Epithelial cell of prostate (primary cell): ENCODE measurements at regions not wholly inside any gene's neighbourhood (a gene's known extent, or its start where the extent isn't known, plus 50 kb on each side); places are given as distances from the start of the nearest gene placed in this dataset.
"Not testable (repeated sequence)": the region's sequence is repeated elsewhere in the genome, so short reads cannot be mapped to it uniquely, and the experiment has no call there.

ENCODE experiments used
- DNase-seq: peaks from one replicate; pipeline ENCODE4 v3.0.0-alpha.2; 2011; ENCODE audit warnings: low read depth, low spot score
- H3K27ac ChIP-seq: fragments of 450-650 bp; 2 replicates; pipeline ENCODE4 v1.5.1; 2017; ENCODE audit warnings: mild to moderate bottlenecking

DNA sequence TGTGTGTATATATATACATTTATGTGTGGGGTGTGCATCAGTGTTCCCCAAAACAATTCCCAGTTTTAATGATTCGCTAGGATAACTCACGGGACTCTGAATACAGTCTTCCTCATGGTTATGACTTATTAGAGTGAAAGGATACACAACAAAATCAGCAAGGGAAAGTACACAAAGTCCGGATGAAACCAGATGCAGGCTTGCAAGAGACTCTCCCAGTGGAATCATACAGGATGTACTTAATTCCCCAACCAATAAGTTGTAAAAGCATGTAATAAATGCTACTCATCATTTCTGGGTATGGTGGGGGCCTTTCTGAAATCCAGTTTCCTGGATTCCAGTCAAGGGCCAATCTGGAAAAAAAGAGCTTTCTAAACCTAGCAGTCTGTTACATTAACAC lies 654.1 kb upstream of the SYT4 start:
- DNase-seq = no peak
- no peak overlapping the region for H3K27ac ChIP-seq

DNA sequence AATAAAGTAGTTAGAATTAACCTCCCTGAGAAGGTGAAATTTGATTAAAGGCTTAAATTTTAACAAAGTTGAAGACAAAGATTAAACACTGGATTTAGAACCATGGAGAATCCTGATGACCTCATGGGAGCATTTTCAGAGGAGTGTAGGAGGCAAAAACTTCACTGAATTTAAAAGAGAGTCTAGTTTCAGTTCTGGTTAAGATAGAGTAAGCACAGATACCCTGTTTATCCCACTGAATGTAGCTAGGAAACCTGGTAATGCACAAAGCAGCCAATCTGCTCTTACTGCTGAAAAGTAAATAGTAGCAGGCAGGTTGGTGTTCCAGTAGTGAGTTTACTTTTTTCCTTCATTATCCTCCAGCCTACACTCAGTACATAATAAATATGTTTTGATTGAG lies 654.9 kb upstream of the SYT4 start:
- DNase-seq = no peak

DNA sequence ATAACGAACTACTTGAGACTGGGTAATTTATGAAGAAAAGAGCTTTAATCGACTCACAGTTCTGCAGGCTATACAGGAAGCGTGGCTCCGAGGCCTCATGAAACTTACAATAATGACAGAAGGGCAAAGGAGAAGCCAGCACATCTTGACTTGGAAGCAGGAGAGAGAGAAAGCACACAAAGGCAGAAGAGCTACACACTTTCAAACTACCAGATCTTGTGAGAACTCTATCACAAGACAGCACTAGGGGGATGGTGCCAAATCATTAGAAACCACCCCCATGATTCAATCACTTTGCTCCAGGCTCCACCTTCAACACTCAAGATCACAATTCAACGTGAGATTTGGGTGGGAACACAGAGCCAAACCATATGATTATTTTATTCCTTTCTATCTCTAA lies 655.9 kb upstream of the SYT4 start:
- DNase-seq = no peak
- H3K27ac ChIP-seq = no peak overlapping the region

More for the DNA sequence above, 654.9 kb upstream of the SYT4 start:
- no peak overlapping the region for H3K27ac ChIP-seq

DNA sequence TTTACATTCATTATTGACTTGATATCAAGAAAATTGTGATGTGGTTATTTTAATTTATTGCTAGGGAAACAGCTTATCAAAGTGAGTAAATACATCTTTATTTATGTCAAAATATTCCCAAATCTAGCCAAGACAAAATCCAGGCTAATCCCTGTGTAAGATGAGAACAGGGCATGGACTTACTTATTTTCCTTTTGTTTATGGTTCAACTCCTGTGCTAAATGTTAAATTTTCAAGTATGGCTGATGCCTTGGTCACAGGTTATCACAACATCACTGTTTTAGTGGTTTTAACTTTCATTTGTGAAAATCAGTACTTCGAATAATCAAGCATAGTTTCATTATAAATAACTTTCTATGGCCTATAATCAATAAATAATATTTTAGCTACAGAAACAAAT lies 657.0 kb upstream of the SYT4 start:
- no peak for DNase-seq
- H3K27ac ChIP-seq = no peak overlapping the region

DNA sequence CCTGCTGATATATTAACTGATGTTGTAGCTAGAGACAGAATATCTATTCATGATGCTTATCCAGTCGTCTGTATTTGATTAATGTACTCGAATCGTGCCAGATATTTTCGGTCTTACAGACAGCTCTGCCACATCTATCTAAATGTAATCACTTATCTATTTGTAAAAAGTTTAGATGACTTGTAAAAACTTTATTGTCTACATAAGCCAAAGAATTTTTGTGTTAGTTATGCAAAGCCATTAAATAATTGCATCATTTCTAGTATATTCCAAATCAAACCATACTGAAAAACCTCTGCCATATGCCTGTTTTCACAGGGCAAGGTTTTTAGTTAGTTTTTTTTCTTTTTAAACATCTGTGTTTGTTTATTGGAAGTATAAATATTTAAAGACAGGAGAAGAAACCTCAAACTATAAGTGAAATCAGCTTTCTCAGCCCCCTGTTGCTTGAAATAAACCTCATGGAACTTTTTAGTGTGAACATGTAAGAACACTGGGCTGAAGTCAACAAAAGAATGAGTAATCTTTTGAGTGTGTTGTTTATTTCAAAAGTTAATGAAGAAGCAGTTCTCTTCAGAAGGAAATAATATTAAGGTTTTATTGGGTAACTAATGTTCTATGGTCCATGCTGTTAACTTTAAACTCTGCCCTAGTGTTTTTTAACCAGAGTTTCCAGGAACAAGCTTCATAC lies 657.6 kb upstream of the SYT4 start:
- DNase-seq = no peak
- H3K27ac ChIP-seq = no peak overlapping the region

DNA sequence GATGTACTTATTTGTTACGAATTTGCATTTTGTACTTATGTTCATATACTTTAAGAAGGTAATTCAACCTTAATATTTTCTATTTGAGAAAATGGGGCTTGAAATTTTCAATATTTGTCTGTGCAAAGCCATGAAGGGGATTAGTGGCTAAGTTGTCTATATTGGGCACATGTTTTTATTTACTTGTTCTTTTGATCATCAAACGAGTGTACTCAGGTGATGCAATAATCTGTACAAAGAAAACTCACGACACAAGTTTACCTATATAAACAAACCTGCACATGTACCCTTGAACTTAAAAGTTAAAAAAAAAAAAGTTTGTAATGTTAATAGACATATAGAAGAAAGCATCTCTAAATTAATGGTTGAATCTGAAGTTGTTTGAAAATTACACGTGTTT lies 658.9 kb upstream of the SYT4 start:
- DNase-seq = no peak
- no peak overlapping the region for H3K27ac ChIP-seq

DNA sequence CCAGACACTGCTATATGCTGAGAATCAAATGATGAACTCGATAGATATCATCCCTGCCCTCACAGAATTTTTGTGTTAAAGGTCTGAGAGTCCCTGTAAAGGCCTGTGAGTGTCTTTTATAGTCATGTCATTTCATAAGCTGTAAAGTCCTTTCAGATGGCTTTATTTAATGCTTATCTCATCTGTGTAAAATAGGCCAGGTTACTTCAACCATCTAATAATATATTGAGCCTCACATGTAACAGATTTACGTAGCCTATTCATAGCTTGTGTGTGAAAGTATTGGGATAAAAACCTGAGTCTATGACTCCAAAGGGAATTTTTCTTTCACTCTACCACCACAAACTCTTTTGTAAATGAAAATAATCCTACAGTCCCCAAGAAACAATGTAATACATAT lies 672.0 kb upstream of the SYT4 start:
- DNase-seq = no peak

DNA sequence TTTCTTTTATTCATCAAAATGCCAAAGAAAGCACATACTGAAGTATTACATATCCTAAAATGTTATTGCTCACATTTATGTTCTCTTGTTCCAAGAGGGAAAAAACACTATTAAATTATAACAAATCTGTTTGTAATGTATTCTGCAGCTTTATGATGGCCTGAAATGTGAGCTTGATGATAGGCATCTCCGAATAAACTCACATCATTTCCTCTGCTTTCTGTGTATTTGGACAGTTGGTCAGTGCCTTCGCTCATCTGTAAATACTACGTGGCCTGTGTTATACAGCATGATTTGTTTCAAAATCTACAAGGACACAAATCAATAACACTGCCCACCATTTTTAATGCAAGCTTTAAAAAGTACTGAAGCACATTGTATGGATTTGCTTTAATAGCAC lies 672.8 kb upstream of the SYT4 start:
- no peak overlapping the region for H3K27ac ChIP-seq
- no peak for DNase-seq

More for the DNA sequence above, 672.0 kb upstream of the SYT4 start:
- no peak overlapping the region for H3K27ac ChIP-seq

DNA sequence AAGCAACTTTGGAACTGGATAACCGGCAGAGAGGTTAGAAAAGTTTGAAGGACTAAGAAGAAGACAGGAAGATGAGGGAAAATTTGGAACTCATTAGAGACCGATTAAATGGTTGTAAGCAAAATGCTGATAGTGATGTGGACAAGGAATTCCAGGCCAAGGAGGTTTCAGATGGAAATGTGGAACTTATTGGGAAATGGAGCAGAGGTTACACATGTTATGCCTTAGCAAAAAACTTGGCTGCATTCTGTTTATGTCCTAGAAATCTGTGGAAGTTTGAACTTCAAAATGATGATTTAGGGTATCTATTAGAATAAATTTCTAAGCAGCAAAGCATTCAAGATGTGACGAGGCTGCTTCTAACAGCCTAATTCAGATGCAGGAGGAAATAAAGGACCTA lies 675.1 kb upstream of the SYT4 start:
- no peak overlapping the region for H3K27ac ChIP-seq
- no peak for DNase-seq

DNA sequence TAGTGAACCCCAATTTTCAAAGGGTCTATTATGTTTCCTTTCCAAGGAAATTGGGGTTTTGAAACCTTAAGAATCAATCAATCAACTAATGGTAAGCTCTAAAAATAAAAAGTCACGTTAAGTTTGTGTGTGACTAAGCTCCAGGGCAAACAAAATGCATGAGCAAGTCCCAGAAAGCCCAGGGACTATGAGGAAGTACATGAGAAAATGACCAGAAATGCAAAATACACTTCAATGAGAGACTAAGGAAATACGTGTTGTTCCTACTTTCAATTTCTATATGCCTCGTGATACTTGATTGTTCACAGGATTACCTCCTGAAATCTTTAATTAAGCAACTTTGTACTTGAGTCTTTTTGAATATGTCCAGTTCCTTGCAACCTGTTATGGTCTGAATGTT lies 684.4 kb upstream of the SYT4 start:
- no peak for DNase-seq
- H3K27ac ChIP-seq = no peak overlapping the region

DNA sequence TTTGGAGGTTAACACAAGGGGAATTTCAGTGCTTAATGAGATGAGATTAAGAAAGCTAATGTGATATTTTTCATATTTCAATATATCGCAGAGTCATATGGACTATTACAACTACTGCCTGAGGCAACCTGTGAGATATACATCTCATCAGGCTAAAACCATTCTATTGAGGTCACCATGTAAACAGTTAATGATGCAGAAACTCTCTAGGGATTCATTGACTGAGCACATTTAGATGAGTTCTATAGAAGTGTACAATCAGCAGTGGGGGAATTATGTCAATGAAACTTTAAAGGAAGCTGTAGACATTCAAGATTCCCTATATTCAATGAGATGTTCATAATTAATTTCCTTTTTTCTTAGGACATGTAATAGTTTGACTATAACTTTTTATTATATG lies 687.4 kb upstream of the SYT4 start:
- DNase-seq = no peak
- no peak overlapping the region for H3K27ac ChIP-seq

DNA sequence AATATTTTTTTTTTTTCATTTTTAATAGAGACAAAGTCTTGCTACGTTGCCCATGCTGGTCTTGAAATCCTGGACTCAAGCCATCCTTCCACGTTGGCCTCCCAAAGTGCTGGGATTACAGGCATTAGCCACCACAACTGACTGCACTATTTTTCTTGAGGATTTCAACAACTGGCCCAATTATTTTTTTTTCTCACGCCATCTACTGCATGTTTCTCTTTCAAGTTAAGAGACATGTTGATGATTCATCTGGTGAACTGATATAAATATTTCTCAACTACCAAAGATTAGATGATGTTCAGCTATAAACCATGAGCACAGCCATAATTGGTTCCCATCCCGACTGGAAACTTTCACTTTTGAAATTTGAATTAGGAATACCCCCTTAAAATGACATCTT lies 688.4 kb upstream of the SYT4 start:
- no peak for DNase-seq
- no peak overlapping the region for H3K27ac ChIP-seq

DNA sequence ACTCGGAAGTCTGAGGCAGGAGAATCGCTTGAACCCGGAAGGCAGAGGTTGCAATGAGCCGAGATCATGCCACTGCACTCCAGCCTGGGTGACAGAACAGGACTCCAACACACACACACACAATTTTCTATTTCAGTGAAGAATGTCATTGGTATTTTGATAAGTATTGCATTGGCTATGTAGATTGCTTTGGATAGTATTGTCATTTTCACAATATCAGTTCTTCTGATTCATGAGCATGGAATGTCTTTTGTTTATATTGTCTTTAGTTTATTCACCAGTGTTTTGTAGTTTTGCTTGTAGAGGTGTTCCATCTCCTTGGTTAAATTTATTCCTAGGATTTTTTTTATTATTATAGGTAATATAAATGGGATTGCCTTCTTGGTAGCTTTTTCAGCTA lies 693.4 kb upstream of the SYT4 start:
- no peak for DNase-seq
- no peak overlapping the region for H3K27ac ChIP-seq

DNA sequence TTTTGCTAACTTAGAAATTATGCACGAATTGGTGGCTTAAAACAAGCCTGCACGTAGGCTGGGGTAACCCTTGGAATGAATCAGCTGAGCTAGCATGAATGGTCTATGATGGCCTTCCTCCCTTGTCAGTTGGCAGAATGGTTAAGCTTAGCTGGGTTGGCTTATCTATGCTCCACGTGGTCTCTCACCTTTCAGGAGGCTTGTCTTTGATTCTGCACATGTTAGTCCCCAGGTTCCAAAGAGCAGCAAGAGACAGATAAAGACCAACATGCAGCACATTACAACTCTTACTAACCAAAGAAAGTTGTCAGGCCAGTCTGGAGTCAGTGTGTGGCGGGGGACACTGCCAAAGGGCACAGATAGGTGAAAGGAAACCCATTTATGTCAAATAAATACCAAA lies 700.9 kb upstream of the SYT4 start:
- DNase-seq = no peak
- no peak overlapping the region for H3K27ac ChIP-seq

DNA sequence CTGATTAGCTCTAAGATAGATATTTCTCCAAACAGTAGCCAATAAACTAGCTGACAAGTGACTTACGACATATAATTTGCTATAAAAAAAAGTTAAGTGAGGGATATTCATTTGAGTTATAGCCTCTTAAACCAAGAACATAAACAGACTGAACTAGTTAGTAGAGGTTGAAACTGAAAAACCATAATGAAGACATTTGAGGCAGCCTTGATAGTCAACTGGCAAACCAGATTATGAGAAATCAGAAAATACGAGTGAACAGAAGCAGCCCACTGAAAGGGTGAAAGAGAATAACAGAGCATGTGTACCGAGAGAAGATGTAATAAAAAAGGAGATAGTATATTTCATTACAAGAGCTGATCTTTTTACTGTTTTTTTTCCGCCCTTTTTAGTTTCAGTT lies 698.1 kb upstream of the SETBP1 start:
- no peak for DNase-seq
- H3K27ac ChIP-seq = no peak overlapping the region

DNA sequence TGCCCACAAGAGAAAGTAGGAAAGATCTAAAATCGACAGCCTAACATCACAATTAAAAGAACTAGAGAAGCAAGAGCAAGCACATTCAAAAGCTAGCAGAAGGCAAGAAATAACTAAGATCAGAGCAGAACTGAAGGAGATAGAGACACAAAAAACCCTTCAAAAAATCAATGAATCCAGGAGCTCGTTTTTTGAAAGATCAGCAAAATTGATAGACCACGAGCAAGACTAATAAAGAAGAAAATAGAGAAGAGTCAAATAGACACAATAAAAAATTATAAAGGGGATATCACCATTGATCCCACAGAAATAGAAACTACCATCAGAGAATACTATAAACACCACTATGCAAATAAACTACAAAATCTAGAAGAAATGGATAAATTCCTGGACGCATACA lies 693.6 kb upstream of the SETBP1 start:
- H3K27ac ChIP-seq, DNase-seq: not testable (repeated sequence)

DNA sequence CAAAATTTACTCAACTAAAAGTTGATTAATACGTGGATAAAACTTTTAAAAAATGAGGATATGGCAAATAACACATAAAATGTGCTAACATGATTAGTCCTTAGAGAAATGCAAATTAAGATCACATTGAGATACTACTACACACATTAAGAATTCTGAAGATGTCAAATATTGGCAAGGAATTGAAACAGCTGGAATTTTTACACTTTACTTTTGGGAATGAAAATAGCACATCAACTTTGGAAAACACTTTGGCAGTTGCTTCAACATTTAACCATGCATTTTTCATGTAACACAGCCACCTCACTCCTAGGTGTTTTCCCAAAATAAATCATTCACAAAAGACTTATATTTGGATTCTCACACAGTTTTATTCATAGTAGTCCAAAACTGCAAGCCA lies 687.9 kb upstream of the SETBP1 start:
- H3K27ac ChIP-seq = no peak overlapping the region
- DNase-seq = no peak

DNA sequence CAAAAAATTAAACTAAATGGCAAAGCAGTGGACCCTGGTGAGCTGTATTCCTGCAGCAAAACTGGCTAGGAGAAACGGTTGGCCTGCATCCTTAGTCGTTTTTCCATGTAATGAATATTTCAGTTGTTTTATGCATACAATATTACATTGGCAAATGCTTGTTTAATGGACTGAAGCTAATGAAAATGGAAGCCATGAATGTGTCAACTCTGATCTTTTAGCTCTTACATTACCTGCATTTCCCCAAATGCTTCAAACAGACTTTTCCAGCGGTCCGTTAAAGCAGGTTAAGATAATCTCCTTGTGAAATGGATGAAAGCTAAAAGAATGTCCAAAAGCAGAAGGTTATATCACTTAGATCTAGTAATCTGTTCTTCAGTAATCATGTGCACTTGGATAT lies 686.3 kb upstream of the SETBP1 start:
- no peak for DNase-seq
- no peak overlapping the region for H3K27ac ChIP-seq

DNA sequence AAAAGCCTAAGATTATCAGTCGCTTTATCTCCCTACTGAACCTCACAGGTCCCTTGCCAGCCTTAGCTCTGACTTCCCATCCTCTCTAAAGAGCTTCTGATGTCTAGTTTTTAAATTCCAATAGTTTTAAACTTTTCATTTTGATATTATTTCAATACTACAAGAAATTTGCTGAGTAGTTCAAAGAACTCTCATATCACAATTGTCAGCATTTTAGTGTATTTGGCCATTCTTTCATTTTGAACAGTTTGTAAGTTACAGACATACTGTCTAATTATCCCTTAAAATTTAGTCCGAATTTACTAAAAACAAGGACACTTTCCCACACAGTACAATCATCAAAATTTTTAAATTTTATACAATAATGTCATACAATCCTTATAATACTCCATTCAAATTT lies 666.8 kb upstream of the SETBP1 start:
- no peak overlapping the region for H3K27ac ChIP-seq
- DNase-seq = no peak

DNA sequence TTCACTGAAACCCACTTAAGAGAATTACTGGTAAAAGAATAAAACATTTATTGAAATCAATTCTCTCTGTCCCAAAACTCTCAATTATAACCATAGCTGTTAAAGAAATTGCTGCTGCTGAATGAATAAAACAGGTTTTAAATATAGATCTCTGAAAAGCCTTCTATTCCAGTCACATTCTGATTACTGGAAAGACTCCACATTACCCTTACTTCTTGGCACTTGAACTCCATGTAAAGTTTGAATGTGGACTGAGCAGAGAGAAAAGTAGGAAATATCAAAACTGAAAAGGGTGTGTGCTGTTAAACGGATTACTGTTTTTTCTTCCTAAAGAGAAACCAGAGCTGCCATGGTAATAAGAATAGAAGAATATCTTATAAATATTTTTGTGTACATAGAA lies 655.3 kb upstream of the SETBP1 start:
- DNase-seq = no peak
- no peak overlapping the region for H3K27ac ChIP-seq

DNA sequence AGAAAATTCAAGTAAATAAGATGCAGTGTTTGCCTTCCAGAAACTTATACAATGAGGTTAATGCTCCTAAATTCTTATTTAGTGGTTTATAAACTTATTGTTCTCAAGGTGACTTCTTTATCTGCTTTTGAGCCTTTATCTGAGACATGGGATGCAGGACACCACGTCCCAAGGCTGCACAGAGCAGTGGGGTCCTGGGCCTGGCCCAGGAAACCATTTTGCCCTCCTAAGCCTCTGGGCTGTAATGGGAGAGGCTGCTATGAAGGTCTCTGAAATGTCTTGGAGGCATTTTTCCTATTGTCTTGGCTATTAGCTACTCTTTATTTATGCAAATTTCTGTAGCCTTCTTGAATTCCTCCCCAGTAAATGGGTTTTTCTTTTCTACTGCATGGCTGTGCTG lies 652.6 kb upstream of the SETBP1 start:
- H3K27ac ChIP-seq = no peak overlapping the region
- no peak for DNase-seq

DNA sequence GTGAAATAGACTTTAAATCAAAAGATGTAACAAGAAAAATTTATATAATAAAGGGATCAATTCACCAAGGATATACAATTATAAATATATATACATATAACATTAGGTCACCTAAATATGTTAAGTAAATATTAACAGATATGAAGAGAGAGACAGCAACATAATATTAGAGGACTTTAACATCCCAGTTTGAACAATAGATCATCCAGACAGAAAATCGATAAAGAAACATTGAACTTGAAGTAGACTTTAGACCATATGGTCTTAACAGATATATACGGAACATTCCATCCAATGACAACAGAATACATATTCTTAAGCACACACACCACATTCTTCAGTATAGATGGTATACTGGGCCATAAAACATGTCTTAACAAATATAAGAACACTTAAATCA lies 649.6 kb upstream of the SETBP1 start:
- DNase-seq = no peak
- no peak overlapping the region for H3K27ac ChIP-seq

DNA sequence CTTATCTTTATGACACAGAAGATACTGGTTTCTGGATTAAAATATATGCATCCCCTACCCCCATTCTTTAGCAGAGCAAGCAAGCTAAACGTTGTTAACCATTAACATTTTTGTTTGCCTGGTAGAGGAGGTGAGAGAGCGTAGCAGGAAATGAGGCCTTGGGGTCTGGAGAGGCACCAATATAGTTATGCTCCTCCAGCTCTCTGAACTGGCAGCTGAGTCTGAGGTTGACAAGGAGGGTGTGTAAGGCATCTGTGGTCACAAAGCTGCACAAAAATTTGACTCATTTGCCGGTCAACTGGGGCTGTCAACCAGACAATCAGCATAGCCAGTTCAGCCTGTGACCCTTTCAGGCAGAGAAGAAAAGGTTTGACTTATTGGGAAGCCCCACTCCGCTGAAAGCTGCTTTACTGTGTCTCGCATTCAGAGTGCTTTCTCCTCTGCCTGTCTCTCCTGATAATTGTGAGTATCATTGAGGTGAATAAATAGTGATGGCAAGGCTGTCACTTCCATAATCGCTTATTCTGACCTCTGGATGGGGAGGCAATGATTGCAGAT lies 647.5 kb upstream of the SETBP1 start:
- no peak overlapping the region for H3K27ac ChIP-seq
- no peak for DNase-seq
